Prostate gland (tissue), 2 donors: ENCODE measurements at regions not wholly inside any gene's neighbourhood (a gene's known extent, or its start where the extent isn't known, plus 50 kb on each side); places are given as distances from the start of the nearest gene placed in this dataset.

Source experiments
- DNase-seq: peaks from one replicate; pipeline ENCODE4 v3.0.0-alpha.2; 2019; ENCODE audit warnings: low spot score
- H3K27ac ChIP-seq, 2 donors: fragments of 200-600 bp; sonication (generic); 2 replicates each; pipeline ENCODE4 v1.5.1; 2017 to 2019
- H3K27me3 ChIP-seq: fragments of 200-600 bp; sonication (generic); replicated peaks from 2 replicates; pipeline ENCODE4 v1.5.1; 2019; ENCODE audit not compliant: insufficient read depth
- H3K36me3 ChIP-seq, 2 donors: fragments of 200-600 bp; sonication (generic); 1 replicate in 1 of 2; 2 replicates in 1 of 2; pipeline versions ENCODE4 v1.5.1 to v1.8.1; 2017 to 2019
- H3K4me1 ChIP-seq: fragments of 200-600 bp; sonication (generic); replicated peaks from 2 replicates; pipeline ENCODE4 v1.5.1; 2019
- H3K4me3 ChIP-seq, 2 donors: fragments of 200-600 bp; sonication (generic); 2 replicates each; pipeline ENCODE4 v1.5.1; 2017 to 2019
- H3K9me3 ChIP-seq: fragments of 200-600 bp; sonication (generic); 2 replicates; pipeline ENCODE4 v1.5.1; 2017
- POLR2A ChIP-seq: fragments of 450-650 bp; IDR thresholded peaks from one replicate; pipeline ENCODE4 v1.6.1; 2016; ENCODE audit warnings: antibody characterized with exemption, mild to moderate bottlenecking
- POLR2AphosphoS5 ChIP-seq: sonication (generic); formaldehyde crosslinking; IDR thresholded peaks from one replicate; pipeline ENCODE4 v1.6.1; 2017; ENCODE audit warnings: antibody characterized with exemption
- WGBS: methylation state at CpG from one replicate; pipeline ENCODE4 v1.1.5; 2018; 5-methylcytosine and 5-hydroxymethylcytosine counted together
- intact Hi-C: fragments of 100-400 bp; cut with DNase I; formaldehyde crosslinking; loops from one replicate; pipeline ENCODE4 v1.14.2; 2022
- TF ChIP-seq, protein P1 (sequence below), 4 experiments: fragments of 200-600 bp in 2 of 4; fragments of 450-650 bp in 2 of 4; sonication (generic) in 2 of 4; IDR thresholded peaks; 1 replicate in 3 of 4; 2 replicates in 1 of 4; pipeline ENCODE4 v1.5.1; 2016 to 2019; ENCODE audit warnings: antibody characterized with exemption in 4 of 4, mild to moderate bottlenecking in 2 of 4, moderate library complexity in 2 of 4

DNA sequence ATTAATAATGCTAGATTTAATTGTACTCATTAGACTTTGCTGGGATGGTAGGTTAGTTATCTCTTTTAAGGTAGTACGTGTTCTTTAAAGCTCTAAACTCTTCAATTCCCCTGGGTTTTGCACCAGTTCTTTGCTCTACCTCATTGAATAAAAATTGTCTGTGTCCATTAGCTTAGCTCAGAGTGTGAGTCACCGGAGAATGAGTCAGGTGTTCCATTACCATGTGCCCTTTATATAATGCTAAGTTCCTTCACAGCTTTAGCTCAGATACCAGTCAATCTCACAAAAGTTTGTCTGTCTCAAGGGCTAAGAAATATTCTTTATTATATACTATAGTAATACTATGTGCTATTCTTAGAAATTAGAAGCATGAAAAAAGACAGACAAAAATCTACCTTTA, 339.4 kb downstream of the PRELID2 start:
- no peaks in the 10 kb centered on the region for H3K9me3 ChIP-seq
- intact Hi-C loops = no loop called here
- H3K27ac ChIP-seq = no peak overlapping the region
- H3K36me3 ChIP-seq = no peaks in the 10 kb centered on the region
- WGBS = 91% methylated on average over 2 of the region's 2 CpGs
- TF ChIP-seq POLR2A = no peak
- TF ChIP-seq, protein P1, sequence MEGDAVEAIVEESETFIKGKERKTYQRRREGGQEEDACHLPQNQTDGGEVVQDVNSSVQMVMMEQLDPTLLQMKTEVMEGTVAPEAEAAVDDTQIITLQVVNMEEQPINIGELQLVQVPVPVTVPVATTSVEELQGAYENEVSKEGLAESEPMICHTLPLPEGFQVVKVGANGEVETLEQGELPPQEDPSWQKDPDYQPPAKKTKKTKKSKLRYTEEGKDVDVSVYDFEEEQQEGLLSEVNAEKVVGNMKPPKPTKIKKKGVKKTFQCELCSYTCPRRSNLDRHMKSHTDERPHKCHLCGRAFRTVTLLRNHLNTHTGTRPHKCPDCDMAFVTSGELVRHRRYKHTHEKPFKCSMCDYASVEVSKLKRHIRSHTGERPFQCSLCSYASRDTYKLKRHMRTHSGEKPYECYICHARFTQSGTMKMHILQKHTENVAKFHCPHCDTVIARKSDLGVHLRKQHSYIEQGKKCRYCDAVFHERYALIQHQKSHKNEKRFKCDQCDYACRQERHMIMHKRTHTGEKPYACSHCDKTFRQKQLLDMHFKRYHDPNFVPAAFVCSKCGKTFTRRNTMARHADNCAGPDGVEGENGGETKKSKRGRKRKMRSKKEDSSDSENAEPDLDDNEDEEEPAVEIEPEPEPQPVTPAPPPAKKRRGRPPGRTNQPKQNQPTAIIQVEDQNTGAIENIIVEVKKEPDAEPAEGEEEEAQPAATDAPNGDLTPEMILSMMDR (IDR thresholded peaks at IDR 0.05) = no peak
- TF ChIP-seq POLR2AphosphoS5 = no peak
- no peaks in the 10 kb centered on the region for H3K27me3 ChIP-seq
- no peaks in the 10 kb centered on the region for H3K4me1 ChIP-seq
- no peak overlapping the region for H3K4me3 ChIP-seq
- DNase-seq = no peak

DNA sequence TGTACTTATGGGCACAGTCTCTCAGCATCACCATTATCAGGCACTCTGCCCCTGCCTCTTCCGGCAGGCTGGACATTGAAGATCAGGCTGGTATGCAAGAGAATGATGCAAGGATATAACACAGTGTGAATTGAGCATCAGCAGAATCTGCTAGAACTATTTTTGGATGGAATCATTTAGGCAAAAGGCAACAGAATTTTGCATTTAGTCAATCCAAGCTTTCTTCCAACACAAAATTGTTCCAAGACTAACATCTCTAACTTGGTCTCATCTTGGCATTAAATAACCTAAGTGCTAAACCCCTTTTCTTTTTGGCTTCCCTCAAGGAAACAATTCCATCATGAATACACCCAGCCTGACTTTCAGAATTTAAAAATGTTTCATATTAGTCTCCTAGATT, 339.9 kb downstream of the PRELID2 start:
- no peak overlapping the region for H3K27ac ChIP-seq
- H3K27me3 ChIP-seq = no peaks in the 10 kb centered on the region
- 88% methylated on average over 1 of the region's 1 CpG for WGBS
- H3K9me3 ChIP-seq = no peaks in the 10 kb centered on the region
- intact Hi-C loops = no loop called here
- no peaks in the 10 kb centered on the region for H3K36me3 ChIP-seq
- DNase-seq = no peak
- H3K4me1 ChIP-seq = no peaks in the 10 kb centered on the region
- H3K4me3 ChIP-seq = no peak overlapping the region
- TF ChIP-seq, protein P1 (IDR thresholded peaks at IDR 0.05) = no peak
- TF ChIP-seq POLR2A (no peak), POLR2AphosphoS5 (no peak)

DNA sequence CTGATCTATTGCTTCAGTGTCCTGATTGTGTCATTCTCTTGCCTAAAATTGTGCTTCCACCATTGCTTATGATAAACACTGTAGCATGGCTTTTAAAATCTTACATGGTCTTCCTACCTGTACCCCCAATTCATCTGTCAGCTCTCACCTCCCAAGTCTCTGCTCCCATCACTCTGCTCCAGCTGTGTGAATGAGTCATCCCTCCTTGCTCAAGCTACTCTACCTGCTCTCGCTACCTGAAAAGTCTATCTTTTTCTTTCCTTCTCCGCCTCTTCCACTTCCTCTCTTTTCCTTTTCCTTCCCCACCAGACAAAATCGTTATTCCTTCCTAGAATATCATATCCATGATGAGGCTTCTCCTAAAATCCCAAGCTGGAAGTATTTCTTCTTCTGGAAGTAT, 341.7 kb downstream of the PRELID2 start:
- H3K36me3 ChIP-seq = no peaks in the 10 kb centered on the region
- intact Hi-C loops = no loop called here
- WGBS = 88% methylated on average over 3 of the region's 3 CpGs
- no peaks in the 10 kb centered on the region for H3K9me3 ChIP-seq
- H3K4me3 ChIP-seq = no peak overlapping the region
- no peaks in the 10 kb centered on the region for H3K4me1 ChIP-seq
- no peak for TF ChIP-seq POLR2AphosphoS5
- TF ChIP-seq POLR2A = no peak
- TF ChIP-seq, protein P1 (IDR thresholded peaks at IDR 0.05) = no peak
- H3K27me3 ChIP-seq = no peaks in the 10 kb centered on the region
- DNase-seq = no peak
- H3K27ac ChIP-seq = no peak overlapping the region

DNA sequence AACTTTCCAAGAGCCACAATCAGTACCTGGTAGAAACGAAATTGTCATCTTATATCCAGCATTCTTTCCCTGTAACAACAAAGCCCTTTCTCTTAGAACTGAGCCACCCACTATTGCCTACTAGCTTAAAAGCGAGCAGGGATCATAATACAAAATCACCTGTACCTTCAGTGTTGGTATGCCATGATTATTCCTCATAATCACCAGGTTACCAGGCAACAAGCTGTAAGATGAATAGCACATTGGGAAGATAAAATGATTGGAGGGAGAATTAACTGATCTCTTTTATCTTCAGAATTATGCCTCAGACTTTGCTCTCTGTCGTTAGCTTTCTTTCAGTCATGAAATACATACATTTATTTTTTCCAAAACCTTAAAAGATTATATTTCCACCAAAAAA, 345.6 kb downstream of the PRELID2 start:
- WGBS = 81% methylated on average over 3 of the region's 3 CpGs
- Histone ChIP-seq H3K27me3 (no peaks in the 10 kb centered on the region), H3K27ac (no peak overlapping the region), H3K4me3 (no peak overlapping the region), H3K36me3 (no peaks in the 10 kb centered on the region), H3K4me1 (no peaks in the 10 kb centered on the region), H3K9me3 (no peaks in the 10 kb centered on the region)
- TF ChIP-seq, protein P1 (IDR thresholded peaks at IDR 0.05) = no peak
- TF ChIP-seq POLR2AphosphoS5 (no peak), POLR2A (no peak)
- DNase-seq = no peak
- intact Hi-C loops = no loop called here

DNA sequence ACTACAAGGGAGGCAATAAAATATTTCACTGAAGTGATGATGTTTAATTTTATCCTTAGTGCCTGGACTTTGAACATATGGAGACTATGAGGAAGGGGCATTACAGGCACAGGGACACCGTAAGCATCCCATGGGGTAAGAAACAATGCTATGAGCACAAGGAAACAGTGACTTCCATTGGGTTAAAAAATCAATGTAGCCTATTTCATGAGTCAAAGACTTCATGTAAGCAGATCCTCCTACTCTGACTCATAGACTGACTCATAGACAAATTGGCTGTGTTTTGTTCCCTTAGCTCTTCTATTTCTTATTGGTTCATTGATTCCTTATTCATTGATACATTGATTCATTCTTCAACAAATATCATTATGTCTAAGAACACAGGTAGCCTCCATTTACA, 351.0 kb downstream of the PRELID2 start:
- no peak overlapping the region for H3K4me3 ChIP-seq
- no peaks in the 10 kb centered on the region for H3K9me3 ChIP-seq
- H3K36me3 ChIP-seq = no peaks in the 10 kb centered on the region
- 100% methylated on average over 1 of the region's 1 CpG for WGBS
- no peaks in the 10 kb centered on the region for H3K27me3 ChIP-seq
- H3K27ac ChIP-seq = no peak overlapping the region
- no peaks in the 10 kb centered on the region for H3K4me1 ChIP-seq
- DNase-seq = no peak
- intact Hi-C loops = no loop called here
- no peak for TF ChIP-seq POLR2AphosphoS5
